Mucosa of descending colon (tissue), 3 donors: ENCODE measurements at regions not wholly inside any gene's neighbourhood (a gene's known extent, or its start where the extent isn't known, plus 50 kb on each side); places are given as distances from the start of the nearest gene placed in this dataset.

Experiments
- ATAC-seq: fragments of 200-7000 bp; cut with Tn5 transposase; one replicate; pipeline ENCODE4 v1.9.1; 2020; ENCODE audit warnings: mild to moderate bottlenecking, moderate library complexity
- DNase-seq, 3 donors: peaks; one replicate each; pipeline ENCODE4 v3.0.0-alpha.2; 2020
- H3K36me3 ChIP-seq: fragments of 200-600 bp; one replicate; pipeline ENCODE4 v1.8.0; 2021; ENCODE audit warnings: low read depth, mild to moderate bottlenecking
- H3K4me1 ChIP-seq: fragments of 200-600 bp; one replicate; pipeline ENCODE4 v1.8.0; 2021; ENCODE audit warnings: low read depth, mild to moderate bottlenecking
- H3K4me3 ChIP-seq: fragments of 200-600 bp; one replicate; pipeline ENCODE4 v1.8.0; 2021; ENCODE audit warnings: mild to moderate bottlenecking
- H3K9me3 ChIP-seq: fragments of 200-600 bp; one replicate; pipeline ENCODE4 v1.8.0; 2021; ENCODE audit warnings: mild to moderate bottlenecking
- CTCF ChIP-seq: fragments of 200-600 bp; IDR thresholded peaks from one replicate; pipeline ENCODE4 v1.8.0; 2022; ENCODE audit warnings: antibody characterized with exemption, mild to moderate bottlenecking
- intact Hi-C, 2 donors: fragments of 100-400 bp; cut with DNase I in 1 of 2; cut with micrococcal nuclease in 1 of 2; formaldehyde crosslinking; loops; one replicate each; pipeline versions ENCODE4 v1.11.0 to v1.11.1; 2022; cut with DNase I, micrococcal nuclease
- donor health status: DM: no; HTN: no; CAD: no; lungs with moderate emphysema.
- donor health status: DM: no; HTN: no; CAD: no.
- donor health status: DM: no; HTN: yes; CAD: no.

DNA sequence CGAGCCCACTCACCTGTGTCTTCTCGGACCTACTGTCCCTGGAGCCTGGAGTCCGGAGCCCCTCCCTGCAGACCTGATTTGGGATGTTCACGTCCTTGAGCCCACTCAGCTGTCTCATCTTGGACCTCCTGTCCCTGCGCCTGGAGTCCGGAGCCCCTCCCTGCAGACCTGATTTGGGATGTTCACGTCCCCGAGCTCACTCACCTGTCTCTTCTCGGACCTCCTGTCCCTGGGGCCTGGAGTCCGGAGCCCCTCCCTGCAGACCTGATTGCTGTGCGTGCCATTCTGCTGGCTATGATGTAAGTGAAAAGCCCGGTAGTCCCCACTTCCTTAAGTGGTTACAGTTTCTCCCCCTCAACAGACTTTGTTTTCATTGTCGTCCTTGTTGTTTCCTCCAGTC, 867.1 kb downstream of the BRD1 start:
- TF ChIP-seq CTCF = no peak
- intact Hi-C loops = no loop called here

DNA sequence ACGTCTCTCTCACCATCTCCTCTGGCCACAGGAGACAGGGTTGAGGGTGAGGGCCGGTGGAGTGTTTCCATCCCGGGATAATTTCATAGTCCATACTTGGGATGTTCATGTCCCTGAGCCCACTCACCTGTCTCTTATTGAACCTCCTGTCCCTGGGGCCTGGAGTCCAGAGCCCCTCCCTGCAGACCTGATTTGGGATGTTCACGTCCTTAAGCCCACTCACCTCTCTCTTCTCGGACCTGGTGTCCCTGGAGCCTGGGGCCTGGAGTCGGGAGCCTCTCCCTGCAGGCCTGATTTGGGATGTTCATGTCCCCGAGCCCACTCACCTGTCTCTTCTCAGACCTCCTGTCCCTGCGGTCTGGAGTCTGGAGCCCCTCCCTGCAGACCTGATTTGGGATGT, 868.2 kb downstream of the BRD1 start:
- DNase-seq (peak in 1 of 3 donors; percentile 15), ATAC-seq (no peak)
- Histone ChIP-seq H3K36me3 (no peaks in the 10 kb centered on the region), H3K4me3 (no peak overlapping the region), H3K9me3 (no peaks in the 10 kb centered on the region), H3K4me1 (no peaks in the 10 kb centered on the region)
- no peak for TF ChIP-seq CTCF
- intact Hi-C loops = no loop called here

More for the DNA sequence above, 867.1 kb downstream of the BRD1 start:
- no peak overlapping the region for H3K4me3 ChIP-seq
- H3K9me3 ChIP-seq = no peaks in the 10 kb centered on the region
- no peaks in the 10 kb centered on the region for H3K36me3 ChIP-seq
- no peaks in the 10 kb centered on the region for H3K4me1 ChIP-seq
- DNase-seq (peak in 1 of 3 donors; percentile 3), ATAC-seq (no peak)

DNA sequence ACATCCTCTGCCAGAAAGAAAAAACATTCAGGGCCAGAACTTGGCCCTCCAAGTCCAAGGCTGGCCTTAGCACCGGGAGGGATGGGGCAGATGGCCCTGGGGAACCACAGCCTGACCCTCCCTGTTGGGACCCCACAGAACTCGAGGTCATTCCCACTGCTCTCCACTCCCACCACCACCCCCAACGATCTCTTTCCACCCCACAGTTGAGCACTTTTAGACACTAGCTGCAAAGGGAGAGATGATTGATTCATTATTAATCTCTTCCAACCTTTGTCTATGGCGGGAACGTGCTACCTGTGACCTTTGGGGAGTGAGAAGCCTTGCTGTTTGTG, 869.7 kb downstream of the BRD1 start:
- DNase-seq (no peak), ATAC-seq (no peak)

GRCh38 chr22:48957311-48957986, 870.2 kb downstream of the BRD1 start:
- Histone ChIP-seq H3K9me3 (no peaks in the 10 kb centered on the region), H3K4me1 (no peaks in the 10 kb centered on the region), H3K4me3 (no peak overlapping the region), H3K36me3 (no peaks in the 10 kb centered on the region)
- no peak for ATAC-seq
- TF ChIP-seq CTCF = no peak
- intact Hi-C loops = no loop called here
- peak in 1 of 3 donors; percentile 28 for DNase-seq

More for the DNA sequence above, 869.7 kb downstream of the BRD1 start:
- Histone ChIP-seq H3K9me3 (no peaks in the 10 kb centered on the region), H3K4me1 (no peaks in the 10 kb centered on the region), H3K4me3 (no peak overlapping the region), H3K36me3 (no peaks in the 10 kb centered on the region)
- intact Hi-C loops = no loop called here
- no peak for TF ChIP-seq CTCF

DNA sequence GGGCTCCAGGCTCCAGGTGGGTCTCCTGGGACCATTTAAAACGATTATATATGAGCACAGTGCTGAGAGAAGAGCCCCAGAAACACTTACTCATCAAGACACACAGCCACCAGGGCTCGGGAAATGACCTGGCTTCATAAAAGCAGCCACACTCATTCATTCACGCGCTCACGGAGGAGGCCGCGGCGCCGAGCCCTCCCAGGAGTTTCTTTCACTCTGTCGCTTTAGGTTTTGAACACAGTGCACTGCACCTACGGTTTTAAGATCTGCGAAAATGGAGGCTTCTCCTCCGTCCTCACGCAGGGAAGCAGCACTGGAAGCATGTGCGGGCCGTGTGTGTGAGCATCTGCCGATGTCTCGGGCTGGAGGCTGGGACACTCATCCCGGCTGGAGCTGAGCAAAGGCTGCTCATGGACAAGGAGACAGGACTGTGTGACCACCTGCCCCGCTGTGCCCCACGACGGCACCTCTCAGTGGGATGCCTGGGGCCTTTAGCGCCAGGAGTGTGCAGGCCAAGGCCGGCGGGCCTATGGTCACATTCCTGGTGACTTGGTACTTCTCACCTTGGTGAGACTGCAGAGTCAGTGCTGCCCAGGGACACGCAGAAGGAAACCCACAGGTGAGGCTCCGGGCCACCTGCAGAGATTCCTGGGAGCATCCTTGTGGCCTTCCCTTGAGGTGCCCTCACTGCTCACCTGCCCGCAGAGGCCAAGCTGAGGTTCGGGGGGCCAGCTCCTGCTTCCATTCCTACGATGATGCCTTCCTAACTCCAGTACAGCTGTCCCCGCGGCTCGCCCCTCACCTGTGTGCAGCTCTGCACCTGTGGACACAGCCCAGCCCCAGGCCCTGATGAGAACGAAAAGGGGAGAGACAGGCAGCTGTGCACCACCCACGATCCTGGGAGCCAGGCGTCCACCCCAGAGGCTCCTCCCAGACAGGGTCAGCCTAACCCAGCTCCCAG, 872.0 kb downstream of the BRD1 start:
- Histone ChIP-seq H3K36me3 (no peaks in the 10 kb centered on the region), H3K4me1 (no peaks in the 10 kb centered on the region), H3K9me3 (no peaks in the 10 kb centered on the region), H3K4me3 (no peak overlapping the region)
- no peak for TF ChIP-seq CTCF
- intact Hi-C loops = no loop called here
- ATAC-seq (no peak), DNase-seq (peak in 1 of 3 donors; percentile 39)
